ENCODE measurements at regions not wholly inside any gene's neighbourhood (a gene's known extent, or its start where the extent isn't known, plus 50 kb on each side); places are given as distances from the start of the nearest gene placed in this dataset.

DNA sequence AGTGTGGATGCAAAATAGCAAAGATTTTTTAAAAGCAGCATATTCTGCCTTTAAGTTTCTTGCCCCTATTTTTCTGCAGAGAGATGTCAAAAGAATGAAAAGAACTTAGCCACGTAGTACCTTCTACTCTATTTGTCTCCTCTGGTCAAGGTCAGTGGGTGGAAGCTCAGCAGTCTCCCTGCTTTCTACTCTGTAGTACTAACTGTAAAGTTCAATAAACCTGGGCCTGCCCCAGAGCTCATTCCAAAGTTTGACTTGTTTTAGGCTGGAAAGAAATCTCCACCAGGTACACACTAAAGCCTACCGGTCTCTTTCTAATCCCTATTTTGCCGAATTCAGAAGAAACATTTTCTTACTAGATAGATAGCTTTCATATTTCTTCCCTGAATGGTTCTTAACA, 247.9 kb upstream of the ARHGAP20 start:
- Histone ChIP-seq H3K4me3 (ENCODE audit: low read depth in 2 of 2, low read length in 2 of 2) (no peak overlapping the region), H3K27me3 (ENCODE audit: control insufficient read depth, insufficient read depth, low read length) (no peaks in the 10 kb centered on the region; the same call in 1 of the 2 replicates), H3K4me1 (ENCODE audit: control insufficient read depth, insufficient read depth, low read length) (no peaks in the 10 kb centered on the region), H3K36me3 (ENCODE audit: control insufficient read depth, insufficient read depth, low read length) (no peaks in the 10 kb centered on the region), H3K27ac (ENCODE audit: low read length) (no peak overlapping the region), H3K9me3 (ENCODE audit: control insufficient read depth, insufficient read depth, low read depth, low read length) (no peaks in the 10 kb centered on the region)
- in situ Hi-C loops (cut with HindIII; ENCODE audit: low pct_unique_long_range_greater_than_20kb, low sequenced_read_pairs): no loop called here
- TF ChIP-seq, protein P1, sequence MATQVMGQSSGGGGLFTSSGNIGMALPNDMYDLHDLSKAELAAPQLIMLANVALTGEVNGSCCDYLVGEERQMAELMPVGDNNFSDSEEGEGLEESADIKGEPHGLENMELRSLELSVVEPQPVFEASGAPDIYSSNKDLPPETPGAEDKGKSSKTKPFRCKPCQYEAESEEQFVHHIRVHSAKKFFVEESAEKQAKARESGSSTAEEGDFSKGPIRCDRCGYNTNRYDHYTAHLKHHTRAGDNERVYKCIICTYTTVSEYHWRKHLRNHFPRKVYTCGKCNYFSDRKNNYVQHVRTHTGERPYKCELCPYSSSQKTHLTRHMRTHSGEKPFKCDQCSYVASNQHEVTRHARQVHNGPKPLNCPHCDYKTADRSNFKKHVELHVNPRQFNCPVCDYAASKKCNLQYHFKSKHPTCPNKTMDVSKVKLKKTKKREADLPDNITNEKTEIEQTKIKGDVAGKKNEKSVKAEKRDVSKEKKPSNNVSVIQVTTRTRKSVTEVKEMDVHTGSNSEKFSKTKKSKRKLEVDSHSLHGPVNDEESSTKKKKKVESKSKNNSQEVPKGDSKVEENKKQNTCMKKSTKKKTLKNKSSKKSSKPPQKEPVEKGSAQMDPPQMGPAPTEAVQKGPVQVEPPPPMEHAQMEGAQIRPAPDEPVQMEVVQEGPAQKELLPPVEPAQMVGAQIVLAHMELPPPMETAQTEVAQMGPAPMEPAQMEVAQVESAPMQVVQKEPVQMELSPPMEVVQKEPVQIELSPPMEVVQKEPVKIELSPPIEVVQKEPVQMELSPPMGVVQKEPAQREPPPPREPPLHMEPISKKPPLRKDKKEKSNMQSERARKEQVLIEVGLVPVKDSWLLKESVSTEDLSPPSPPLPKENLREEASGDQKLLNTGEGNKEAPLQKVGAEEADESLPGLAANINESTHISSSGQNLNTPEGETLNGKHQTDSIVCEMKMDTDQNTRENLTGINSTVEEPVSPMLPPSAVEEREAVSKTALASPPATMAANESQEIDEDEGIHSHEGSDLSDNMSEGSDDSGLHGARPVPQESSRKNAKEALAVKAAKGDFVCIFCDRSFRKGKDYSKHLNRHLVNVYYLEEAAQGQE (IDR thresholded peaks at IDR 0.05; ENCODE audit: insufficient read depth in 1 of 2, low read depth in 2 of 2, low read length in 1 of 2): no peak
- TF ChIP-seq, protein P2, sequence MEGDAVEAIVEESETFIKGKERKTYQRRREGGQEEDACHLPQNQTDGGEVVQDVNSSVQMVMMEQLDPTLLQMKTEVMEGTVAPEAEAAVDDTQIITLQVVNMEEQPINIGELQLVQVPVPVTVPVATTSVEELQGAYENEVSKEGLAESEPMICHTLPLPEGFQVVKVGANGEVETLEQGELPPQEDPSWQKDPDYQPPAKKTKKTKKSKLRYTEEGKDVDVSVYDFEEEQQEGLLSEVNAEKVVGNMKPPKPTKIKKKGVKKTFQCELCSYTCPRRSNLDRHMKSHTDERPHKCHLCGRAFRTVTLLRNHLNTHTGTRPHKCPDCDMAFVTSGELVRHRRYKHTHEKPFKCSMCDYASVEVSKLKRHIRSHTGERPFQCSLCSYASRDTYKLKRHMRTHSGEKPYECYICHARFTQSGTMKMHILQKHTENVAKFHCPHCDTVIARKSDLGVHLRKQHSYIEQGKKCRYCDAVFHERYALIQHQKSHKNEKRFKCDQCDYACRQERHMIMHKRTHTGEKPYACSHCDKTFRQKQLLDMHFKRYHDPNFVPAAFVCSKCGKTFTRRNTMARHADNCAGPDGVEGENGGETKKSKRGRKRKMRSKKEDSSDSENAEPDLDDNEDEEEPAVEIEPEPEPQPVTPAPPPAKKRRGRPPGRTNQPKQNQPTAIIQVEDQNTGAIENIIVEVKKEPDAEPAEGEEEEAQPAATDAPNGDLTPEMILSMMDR (IDR thresholded peaks at IDR 0.05): no peak
- TF ChIP-seq TCF7L2 (IDR thresholded peaks at IDR 0.05; ENCODE audit: low read depth, low read length): no peak
- no peak for TF ChIP-seq SIN3A (IDR thresholded peaks at IDR 0.05; ENCODE audit: borderline replicate concordance, insufficient read depth, low read depth, low read length)
- TF ChIP-seq POLR2AphosphoS5 (IDR thresholded peaks at IDR 0.05; ENCODE audit: low read depth, low read length): no peak
- ChIA-PET CTCF (no interaction called here), POLR2A (no interaction called here)
- BruUV-seq (replicated peaks): no TSS peak
- intact Hi-C loops (cut with micrococcal nuclease; ENCODE audit: unreplicated experiment): no loop called here
- DNase-seq (ENCODE audit: low read depth, low spot score) (no peak), ATAC-seq (no peak)

DNA sequence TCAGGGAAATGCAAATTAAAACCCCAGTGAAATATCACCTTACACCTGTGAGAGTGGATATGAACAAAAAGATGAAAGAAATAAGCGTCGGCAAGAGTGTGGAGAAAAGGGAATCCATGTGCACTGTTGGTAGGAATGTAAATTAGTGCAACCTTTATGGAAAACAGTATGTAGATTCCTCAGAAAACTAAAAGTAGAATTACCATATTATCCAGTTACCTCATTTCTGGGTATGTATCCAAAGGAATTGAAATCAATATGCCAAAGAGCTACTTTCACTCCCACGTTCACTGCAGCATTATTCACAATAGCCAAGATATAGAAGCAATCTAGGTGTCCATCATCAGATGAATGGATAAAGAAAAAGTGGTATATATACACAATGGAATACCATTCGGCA, 246.0 kb upstream of the ARHGAP20 start:
- Histone ChIP-seq H3K4me1 (ENCODE audit: control insufficient read depth, insufficient read depth, low read length) (no peaks in the 10 kb centered on the region), H3K4me3 (ENCODE audit: low read depth in 2 of 2, low read length in 2 of 2) (no peak overlapping the region), H3K27me3 (ENCODE audit: control insufficient read depth, insufficient read depth, low read length) (no peaks in the 10 kb centered on the region; the same call in 1 of the 2 replicates), H3K9me3 (ENCODE audit: control insufficient read depth, insufficient read depth, low read depth, low read length) (no peaks in the 10 kb centered on the region), H3K36me3 (ENCODE audit: control insufficient read depth, insufficient read depth, low read length) (no peaks in the 10 kb centered on the region), H3K27ac (ENCODE audit: low read length) (no peak overlapping the region)
- no peak for DNase-seq (ENCODE audit: low read depth, low spot score)
- intact Hi-C loops (cut with micrococcal nuclease; ENCODE audit: unreplicated experiment) (no loop called here), in situ Hi-C loops (cut with HindIII; ENCODE audit: low pct_unique_long_range_greater_than_20kb, low sequenced_read_pairs) (no loop called here)
- no TSS peak for BruUV-seq (replicated peaks)
- ChIA-PET CTCF (no interaction called here), POLR2A (no interaction called here)
- ATAC-seq: no peak
- TF ChIP-seq SIN3A (IDR thresholded peaks at IDR 0.05; ENCODE audit: borderline replicate concordance, insufficient read depth, low read depth, low read length) (no peak), TCF7L2 (IDR thresholded peaks at IDR 0.05; ENCODE audit: low read depth, low read length) (no peak), POLR2AphosphoS5 (IDR thresholded peaks at IDR 0.05; ENCODE audit: low read depth, low read length) (no peak)
- TF ChIP-seq, protein P2 (IDR thresholded peaks at IDR 0.05): no peak
